OCI-LY7 (cell line): ENCODE measurements at regions not wholly inside any gene's neighbourhood (a gene's known extent, or its start where the extent isn't known, plus 50 kb on each side); places are given as distances from the start of the nearest gene placed in this dataset.

ENCODE experiments used
- BruUV-seq: library from RNA; stranded (reverse); fragments of 400-500 nt; replicated peaks from 2 replicates; lab custom pipeline; 2021; lab: Mats Ljungman, UMichigan
- CTCF ChIA-PET: fragments of 300-600 bp; sonication (Branson Sonifier 250); formaldehyde crosslinking; loops from one replicate; lab custom pipeline; 2022; ENCODE audit warnings: antibody characterized with exemption; ENCODE audit not compliant: unreplicated experiment; lab: Charles Lee
- POLR2A ChIA-PET: fragments of 300-600 bp; sonication (Branson Sonifier 250); formaldehyde crosslinking; loops from one replicate; lab custom pipeline; 2022; ENCODE audit warnings: antibody characterized with exemption; lab: Charles Lee
- DNase-seq: peaks from one replicate; pipeline ENCODE4 v3.0.0-alpha.2; 2015; ENCODE audit warnings: low spot score
- H2AFZ ChIP-seq: fragments of 200-600 bp; sonication (generic), shearing (Covaris generic); 2 replicates; pipeline ENCODE4 v1.6.1; 2014; ENCODE audit warnings: mild to moderate bottlenecking, antibody characterized with exemption, low read length, moderate library complexity
- H3K27ac ChIP-seq: fragments of 200-600 bp; sonication (generic); 2 replicates; pipeline ENCODE4 v1.5.1; 2014; ENCODE audit warnings: mixed run types, low read depth, mild to moderate bottlenecking, moderate library complexity, low read length, inconsistent platforms; ENCODE audit not compliant: poor library complexity, severe bottlenecking
- H3K36me3 ChIP-seq: fragments of 200-600 bp; sonication (generic); 2 replicates; pipeline ENCODE4 v1.6.1; 2014; ENCODE audit warnings: mild to moderate bottlenecking, antibody characterized with exemption, low read length, moderate library complexity, mixed read lengths; ENCODE audit not compliant: insufficient read depth
- H3K4me1 ChIP-seq: fragments of 200-600 bp; sonication (generic); 2 replicates; pipeline ENCODE4 v1.5.1; 2014; ENCODE audit warnings: mild to moderate bottlenecking, low read length; ENCODE audit not compliant: insufficient read depth, poor library complexity, severe bottlenecking
- H3K4me2 ChIP-seq: fragments of 200-600 bp; sonication (generic); 2 replicates; pipeline ENCODE4 v1.6.1; 2014; ENCODE audit warnings: mild to moderate bottlenecking, low read length
- H3K4me3 ChIP-seq: fragments of 200-600 bp; sonication (generic); 2 replicates; pipeline ENCODE4 v1.5.1; 2014; ENCODE audit warnings: mild to moderate bottlenecking, low read depth, low read length; ENCODE audit not compliant: poor library complexity, severe bottlenecking
- H3K79me2 ChIP-seq: fragments of 200-600 bp; sonication (generic); 2 replicates; pipeline ENCODE4 v1.6.1; 2016; ENCODE audit warnings: low read depth, mild to moderate bottlenecking, low read length, moderate library complexity, mixed read lengths; ENCODE audit not compliant: insufficient read depth
- H3K9me2 ChIP-seq: fragments of 200-600 bp; sonication (generic); 2 replicates; pipeline ENCODE4 v1.6.1; 2016; ENCODE audit warnings: mild to moderate bottlenecking, low read length, mixed read lengths; ENCODE audit not compliant: insufficient read depth
- H3K9me3 ChIP-seq: fragments of 200-600 bp; sonication (generic); 2 replicates; pipeline ENCODE4 v1.6.1; 2014; ENCODE audit warnings: mild to moderate bottlenecking, mixed run types, low read length, mixed read lengths
- H4K20me1 ChIP-seq: fragments of 200-600 bp; sonication (generic); 2 replicates; pipeline ENCODE4 v1.6.1; 2014; ENCODE audit warnings: mild to moderate bottlenecking, antibody characterized with exemption, low read length, moderate library complexity, mixed read lengths; ENCODE audit not compliant: insufficient read depth
- EZH2phosphoT487 ChIP-seq: fragments of 200-600 bp; sonication (generic); IDR thresholded peaks from 2 replicates; pipeline ENCODE4 v1.6.1; 2018; ENCODE audit warnings: low read depth, borderline replicate concordance, mild to moderate bottlenecking, mixed run types, antibody characterized with exemption, low read length, moderate library complexity, mixed read lengths
- intact Hi-C: fragments of 100-400 bp; cut with micrococcal nuclease; formaldehyde crosslinking; loops from one replicate; pipeline ENCODE4 v1.10.0; 2022; ENCODE audit not compliant: unreplicated experiment
- TF ChIP-seq, protein P1 (sequence below): fragments of 200-600 bp; sonication (generic); conservative IDR thresholded peaks from 2 replicates; pipeline ENCODE4 v1.5.1; 2014; ENCODE audit warnings: mild to moderate bottlenecking, antibody characterized with exemption, low read length, moderate library complexity, mixed read lengths

GRCh38 chr3:73204841-73205240, 143.4 kb downstream of the EBLN2 start:
- POLR2A ChIA-PET = no interaction called here
- H4K20me1 ChIP-seq = no peaks in the 10 kb centered on the region
- H3K9me2 ChIP-seq = no peaks in the 10 kb centered on the region
- no peak overlapping the region for H3K4me2 ChIP-seq
- H3K4me3 ChIP-seq = no peak overlapping the region
- no TSS peak for BruUV-seq
- H3K36me3 ChIP-seq = no peaks in the 10 kb centered on the region
- no peaks in the 10 kb centered on the region for H3K9me3 ChIP-seq
- H3K27ac ChIP-seq = no peak overlapping the region
- H2AFZ ChIP-seq = no peak overlapping the region
- intact Hi-C loops = no loop called here
- H3K4me1 ChIP-seq = no peaks in the 10 kb centered on the region
- TF ChIP-seq, protein P1, sequence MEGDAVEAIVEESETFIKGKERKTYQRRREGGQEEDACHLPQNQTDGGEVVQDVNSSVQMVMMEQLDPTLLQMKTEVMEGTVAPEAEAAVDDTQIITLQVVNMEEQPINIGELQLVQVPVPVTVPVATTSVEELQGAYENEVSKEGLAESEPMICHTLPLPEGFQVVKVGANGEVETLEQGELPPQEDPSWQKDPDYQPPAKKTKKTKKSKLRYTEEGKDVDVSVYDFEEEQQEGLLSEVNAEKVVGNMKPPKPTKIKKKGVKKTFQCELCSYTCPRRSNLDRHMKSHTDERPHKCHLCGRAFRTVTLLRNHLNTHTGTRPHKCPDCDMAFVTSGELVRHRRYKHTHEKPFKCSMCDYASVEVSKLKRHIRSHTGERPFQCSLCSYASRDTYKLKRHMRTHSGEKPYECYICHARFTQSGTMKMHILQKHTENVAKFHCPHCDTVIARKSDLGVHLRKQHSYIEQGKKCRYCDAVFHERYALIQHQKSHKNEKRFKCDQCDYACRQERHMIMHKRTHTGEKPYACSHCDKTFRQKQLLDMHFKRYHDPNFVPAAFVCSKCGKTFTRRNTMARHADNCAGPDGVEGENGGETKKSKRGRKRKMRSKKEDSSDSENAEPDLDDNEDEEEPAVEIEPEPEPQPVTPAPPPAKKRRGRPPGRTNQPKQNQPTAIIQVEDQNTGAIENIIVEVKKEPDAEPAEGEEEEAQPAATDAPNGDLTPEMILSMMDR = no peak
- no peak for TF ChIP-seq EZH2phosphoT487
- H3K79me2 ChIP-seq = no peaks in the 10 kb centered on the region
- DNase-seq = no peak
- CTCF ChIA-PET = interaction anchor here (0.6 kb wide), 1 partner anchor 1128 kb away, joined by 3 read pairs; no protein-coding TSS in a partner anchor

GRCh38 chr3:73206030-73206429, 144.6 kb downstream of the EBLN2 start:
- intact Hi-C loops = no loop called here
- Histone ChIP-seq H3K4me3 (no peak overlapping the region), H3K79me2 (no peaks in the 10 kb centered on the region), H2AFZ (no peak overlapping the region), H4K20me1 (no peaks in the 10 kb centered on the region), H3K9me3 (no peaks in the 10 kb centered on the region), H3K9me2 (no peaks in the 10 kb centered on the region), H3K36me3 (no peaks in the 10 kb centered on the region), H3K4me1 (no peaks in the 10 kb centered on the region), H3K27ac (no peak overlapping the region), H3K4me2 (no peak overlapping the region)
- ChIA-PET CTCF (no interaction called here), POLR2A (interaction anchor here (0.6 kb wide), 3 partner anchors 45 to 1666 kb away, joined by 3 read pairs; no protein-coding TSS in a partner anchor)
- TF ChIP-seq, protein P1 = no peak
- TF ChIP-seq EZH2phosphoT487 = no peak
- no TSS peak for BruUV-seq
- DNase-seq = no peak

GRCh38 chr3:73207946-73208440, 146.5 kb downstream of the EBLN2 start:
- Histone ChIP-seq H4K20me1 (no peaks in the 10 kb centered on the region), H2AFZ (no peak overlapping the region), H3K9me3 (no peaks in the 10 kb centered on the region), H3K4me2 (no peak overlapping the region), H3K4me3 (no peak overlapping the region), H3K36me3 (no peaks in the 10 kb centered on the region), H3K27ac (no peak overlapping the region), H3K79me2 (no peaks in the 10 kb centered on the region), H3K9me2 (no peaks in the 10 kb centered on the region), H3K4me1 (no peaks in the 10 kb centered on the region)
- intact Hi-C loops = no loop called here
- CTCF ChIA-PET = no interaction called here
- no TSS peak for BruUV-seq
- no peak for DNase-seq
- TF ChIP-seq EZH2phosphoT487 = no peak
- TF ChIP-seq, protein P1 = no peak
- POLR2A ChIA-PET = no interaction called here
